Activated T-cell treated with anti-CD3 and anti-CD28 coated beads, Interleukin-2, amount 50 U/mL, for 1 hour (primary cell): ENCODE measurements at regions not wholly inside any gene's neighbourhood (a gene's known extent, or its start where the extent isn't known, plus 50 kb on each side); places are given as distances from the start of the nearest gene placed in this dataset.
A peak's percentile ranks its signal among the peaks of the same experiment; 100 is the strongest.

Experiments
- DNase-seq: peaks from one replicate; pipeline ENCODE4 v3.0.0-alpha.2; 2020

DNA sequence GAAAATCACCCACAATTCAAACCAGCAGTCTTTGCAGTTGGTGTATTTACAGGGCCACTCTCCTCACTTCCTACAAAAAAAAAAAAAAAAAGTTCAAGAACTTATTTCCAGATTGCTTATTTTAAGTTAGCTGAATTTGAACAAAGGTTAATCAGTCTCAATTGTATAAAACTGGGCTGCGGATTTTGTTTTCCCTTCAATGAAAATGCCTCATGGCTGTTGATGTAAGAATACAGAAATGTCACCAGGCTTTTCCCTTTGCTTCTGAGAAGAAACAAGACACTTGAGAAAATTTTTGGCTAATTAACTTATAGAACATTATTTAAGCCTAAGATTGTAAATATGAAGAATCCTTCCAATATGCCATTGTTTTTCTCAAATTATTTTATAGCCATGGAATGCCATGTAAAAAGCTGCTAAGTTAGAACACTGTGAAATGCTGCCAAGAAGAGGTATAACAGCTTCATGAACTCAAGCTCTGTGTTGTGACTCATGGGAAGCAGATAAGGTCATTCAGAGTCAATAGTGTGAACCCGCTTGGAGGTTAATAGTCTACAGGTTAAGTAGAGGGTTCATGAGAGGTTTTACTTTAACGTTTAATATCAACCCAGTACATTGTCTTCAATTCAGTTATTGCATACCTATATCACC is 84.3 kb upstream of the ABI3BP start:
- DNase-seq = no peak

DNA sequence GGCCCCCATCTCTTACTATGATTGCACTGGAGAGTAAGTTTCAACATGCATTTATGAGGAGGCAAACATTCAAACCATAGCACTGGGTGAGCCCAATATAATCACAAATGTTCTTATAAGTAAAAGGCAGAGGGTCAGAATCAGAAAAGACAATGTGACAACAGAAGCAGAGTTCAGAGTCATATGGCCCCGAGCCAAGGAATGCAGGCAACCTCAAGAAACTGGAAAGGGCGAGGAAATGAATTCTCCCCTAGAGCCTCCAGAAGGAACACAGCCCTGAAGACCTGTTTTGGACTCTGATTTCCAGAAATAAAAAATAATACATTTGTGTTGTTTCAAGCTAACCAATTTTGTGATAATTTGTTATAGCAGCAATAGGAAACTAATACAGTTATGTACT is 81.3 kb upstream of the ABI3BP start:
- no peak for DNase-seq

DNA sequence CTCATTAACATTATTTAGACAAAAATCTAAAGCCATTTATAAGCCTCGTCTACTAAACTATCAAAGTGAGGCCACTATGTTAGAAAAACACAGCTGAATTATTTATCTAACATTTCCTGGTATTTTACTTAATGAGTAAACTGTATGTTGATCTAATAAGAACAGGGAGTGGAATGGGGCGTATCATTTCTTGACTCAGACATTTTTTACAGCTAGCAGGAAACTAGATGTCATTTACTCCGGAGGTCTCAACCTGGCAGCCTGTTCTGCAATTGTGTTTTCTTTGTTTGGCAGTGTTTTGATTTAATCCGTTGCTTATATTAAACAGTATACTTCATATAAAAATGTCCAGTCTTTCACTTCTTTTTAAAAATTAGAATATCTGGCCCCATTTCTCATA is 79.1 kb upstream of the ABI3BP start:
- DNase-seq = no peak

DNA sequence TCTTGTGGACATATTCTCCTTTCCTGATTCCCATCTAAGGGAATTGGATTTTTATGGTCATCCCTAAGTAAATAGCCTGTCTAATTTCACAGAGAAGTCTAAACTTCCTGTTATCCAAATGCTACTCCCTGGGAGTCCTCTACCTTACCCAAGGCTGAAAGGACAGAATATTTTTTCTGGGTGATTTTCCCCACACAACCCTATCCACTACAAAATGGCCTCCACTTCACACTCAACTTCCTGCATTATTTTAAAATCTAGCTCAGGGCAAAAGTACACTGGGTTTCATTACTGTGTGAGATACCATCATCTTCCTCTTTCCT is 77.5 kb upstream of the ABI3BP start:
- DNase-seq = no peak

DNA sequence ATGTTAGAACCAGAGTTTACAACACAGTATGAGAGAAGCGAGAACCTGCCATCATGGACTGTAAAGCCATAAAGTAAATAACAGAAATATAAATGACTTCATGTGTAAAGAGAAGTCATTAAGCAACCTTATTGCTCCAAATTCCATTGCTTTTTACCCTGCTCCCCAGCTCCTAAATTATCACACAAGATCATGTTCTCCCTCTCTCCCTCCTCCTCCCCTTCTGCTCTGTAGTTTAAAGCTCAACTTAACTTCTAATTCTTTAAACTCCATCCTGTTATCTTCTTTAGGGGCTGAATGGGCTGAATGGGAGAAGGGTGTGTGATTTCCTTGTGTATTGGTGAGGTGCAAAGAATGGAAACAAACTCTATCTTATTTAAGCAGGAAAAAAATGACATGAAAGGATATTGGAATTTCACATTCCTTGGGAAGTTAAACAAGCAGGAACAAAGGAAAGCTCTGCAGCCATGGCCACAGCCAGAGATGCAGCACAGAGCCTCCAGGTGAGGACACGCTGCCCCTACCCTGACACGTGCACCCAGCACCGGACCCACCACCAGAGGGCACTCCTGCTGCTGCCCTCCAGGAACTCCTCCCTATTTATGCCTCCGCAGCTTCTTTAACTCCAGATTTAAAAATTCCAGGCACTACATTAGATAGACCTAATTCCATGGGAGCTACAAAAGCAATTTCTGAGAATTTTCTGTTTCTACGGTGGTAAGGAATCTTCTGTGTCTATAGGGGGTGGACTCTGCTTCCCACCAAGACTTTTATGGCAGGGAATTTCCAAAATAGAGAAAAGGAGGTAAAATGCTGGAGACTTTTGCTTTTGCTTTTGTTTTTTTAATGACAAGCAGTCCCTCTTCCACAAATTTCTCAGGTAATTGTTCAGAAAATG is 76.9 kb upstream of the ABI3BP start:
- peak; percentile 52 for DNase-seq

DNA sequence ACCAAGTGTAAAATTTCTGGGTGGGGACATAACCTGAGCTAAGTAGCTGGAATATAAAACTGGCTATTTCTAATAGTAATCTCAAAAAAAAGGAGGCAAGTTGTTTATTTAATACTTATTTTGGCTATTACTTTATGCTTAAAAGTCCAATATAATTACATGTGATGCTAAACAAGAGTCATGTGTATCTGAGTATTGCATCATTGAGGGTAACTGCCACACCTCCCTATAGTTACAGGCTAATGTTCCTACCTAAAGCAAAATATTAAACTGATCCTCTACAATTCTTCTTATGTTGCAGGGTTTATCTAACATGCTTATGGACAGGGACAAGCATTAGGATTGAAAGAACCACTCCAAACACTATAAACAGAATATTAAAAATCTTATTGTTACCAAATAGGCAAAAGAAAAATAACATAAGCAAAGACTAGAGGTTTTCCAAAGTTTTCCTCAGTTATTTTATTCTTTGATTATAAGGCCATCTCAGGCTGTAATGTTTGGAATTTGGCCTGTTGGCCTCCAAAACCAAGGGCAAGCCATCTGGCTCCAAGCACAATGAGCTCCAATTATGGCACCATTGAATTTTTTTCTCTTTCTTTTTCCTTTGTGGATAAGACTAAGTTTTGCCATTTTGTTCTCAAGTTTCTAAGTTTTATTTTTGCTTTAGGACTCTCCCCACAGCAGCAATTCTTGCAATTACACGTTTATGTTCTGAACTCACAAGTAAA is 75.8 kb upstream of the ABI3BP start:
- DNase-seq = no peak

DNA sequence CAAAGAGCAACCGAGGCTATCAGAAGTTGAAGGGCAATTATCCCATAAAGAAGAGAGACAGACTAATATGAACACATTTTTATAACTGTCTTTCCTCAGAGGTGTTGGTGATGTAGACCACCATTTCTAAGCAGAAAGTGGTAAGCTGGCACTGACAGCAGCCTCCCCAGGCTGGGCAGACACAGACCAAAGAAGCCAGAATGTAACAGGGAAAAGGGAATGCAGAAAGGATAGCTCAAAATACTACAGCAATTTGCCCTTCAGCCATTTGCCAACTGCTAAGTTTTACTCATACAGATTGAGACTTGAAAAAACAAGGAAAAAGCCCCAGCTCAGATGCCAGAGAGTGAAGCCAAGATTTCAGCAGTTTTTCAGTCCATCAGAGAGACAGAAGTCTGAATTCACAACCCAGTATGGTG is 73.5 kb upstream of the ABI3BP start:
- DNase-seq = no peak

DNA sequence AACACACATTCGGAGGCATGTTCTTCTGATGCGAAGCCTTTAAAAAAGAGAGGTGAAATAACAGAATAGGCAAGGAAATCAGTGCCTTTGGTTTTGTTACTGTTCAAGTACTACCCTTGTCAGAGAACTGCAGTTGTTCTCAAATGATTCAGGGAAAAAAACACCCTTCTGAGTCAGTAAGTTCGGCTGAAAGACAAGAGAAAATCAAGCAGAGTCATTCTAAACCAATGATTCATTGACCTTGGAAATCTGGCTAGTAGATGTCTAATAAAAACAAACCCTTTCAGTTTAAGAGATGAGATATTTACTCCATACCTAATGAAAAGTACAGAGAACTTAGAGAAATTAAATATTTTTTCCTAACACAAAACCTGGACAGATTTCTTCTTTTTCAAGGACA is 72.7 kb upstream of the ABI3BP start:
- no peak for DNase-seq

DNA sequence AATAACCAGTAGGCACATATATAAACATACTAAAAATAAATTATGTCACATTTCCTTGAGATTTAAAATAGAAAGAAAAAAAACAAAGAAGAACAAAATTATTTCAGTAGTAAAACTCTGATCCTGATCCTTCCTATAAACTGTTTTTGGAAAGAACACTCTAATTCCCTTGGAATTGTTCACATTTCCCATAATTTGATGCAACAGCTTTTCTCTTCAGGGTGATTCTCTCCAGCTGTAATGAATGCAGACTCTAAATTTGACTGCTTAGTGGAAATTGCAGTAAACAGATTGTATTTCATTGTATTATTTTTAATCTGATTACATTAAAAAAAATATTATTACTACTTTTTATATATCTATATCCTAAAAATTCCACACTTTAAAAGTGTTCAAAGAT is 70.2 kb upstream of the ABI3BP start:
- DNase-seq = no peak

DNA sequence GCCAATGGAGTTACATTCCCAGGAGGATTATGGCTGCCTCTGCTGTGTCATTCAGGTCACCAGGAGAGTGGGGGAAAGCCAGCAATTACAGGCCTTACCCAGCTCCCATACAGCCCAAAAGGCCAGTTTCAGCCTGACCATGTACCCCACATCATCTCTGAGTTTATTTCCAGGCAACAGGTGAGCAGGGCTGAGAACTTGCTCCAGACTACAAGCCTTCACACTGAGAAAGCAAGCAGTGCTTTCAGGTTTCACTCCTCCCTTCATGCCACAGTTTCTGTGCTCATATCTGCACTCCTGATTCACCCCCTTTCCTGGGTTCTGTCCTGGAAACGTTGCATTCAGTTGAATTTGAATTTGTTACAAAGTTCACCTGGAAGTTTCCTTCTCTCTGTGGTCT is 68.1 kb upstream of the ABI3BP start:
- DNase-seq = no peak

DNA sequence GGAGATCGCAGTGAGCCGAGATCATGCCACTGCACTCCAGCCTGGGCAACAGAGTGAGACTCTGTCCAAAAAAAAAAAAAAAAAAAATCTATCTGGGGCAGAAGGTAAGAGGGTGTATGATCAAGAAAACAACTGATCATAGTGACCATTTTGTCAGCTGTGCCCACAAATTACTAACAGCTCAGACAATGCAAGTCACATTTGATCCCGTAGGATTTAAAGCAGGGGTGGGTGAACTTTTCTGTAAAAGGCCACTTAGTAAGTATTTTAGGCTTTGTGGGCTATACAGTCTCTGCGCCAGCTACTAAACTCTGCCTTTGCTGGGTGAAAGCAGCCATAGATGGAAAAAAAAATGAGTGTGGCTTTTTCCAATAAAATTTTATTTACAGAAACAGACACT is 57.6 kb upstream of the ABI3BP start:
- no peak for DNase-seq

DNA sequence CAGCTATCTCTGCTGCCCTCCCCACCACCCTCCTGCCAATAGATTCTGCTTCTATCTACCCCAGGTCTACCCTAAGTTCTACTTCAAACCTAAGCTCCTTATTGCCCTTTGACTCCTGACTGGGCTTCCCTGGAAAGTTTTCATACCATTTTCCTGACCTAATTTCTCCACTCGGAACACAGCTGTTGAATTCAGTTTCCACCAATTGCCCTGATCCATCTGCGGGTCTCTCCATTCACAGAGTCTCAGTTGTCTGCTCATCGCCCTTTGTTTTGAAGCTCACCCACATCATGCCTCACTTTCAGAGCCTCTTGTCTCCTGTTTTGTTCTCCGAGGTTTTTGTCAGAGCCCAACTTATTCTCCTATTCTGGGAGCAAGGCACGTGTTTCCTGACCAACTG is 56.8 kb upstream of the ABI3BP start:
- no peak for DNase-seq

DNA sequence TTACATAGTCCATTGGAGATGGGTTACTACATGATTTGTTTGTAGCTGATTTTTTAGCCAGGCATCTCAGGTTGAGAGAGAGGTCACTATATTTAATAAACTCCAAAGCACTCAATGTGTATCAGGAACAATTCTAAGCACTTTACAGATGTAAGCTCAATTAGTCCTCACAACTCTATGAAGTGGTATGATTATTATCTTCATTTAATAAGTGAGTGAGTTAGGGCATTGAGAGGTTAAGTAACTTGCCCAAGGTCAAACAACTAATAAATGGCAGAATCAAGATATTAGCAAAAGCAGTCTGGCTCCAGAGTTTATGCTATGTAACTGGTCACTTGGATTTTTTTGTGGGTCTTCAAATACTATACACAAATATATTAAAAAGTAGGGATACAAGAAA is 56.3 kb upstream of the ABI3BP start:
- no peak for DNase-seq

DNA sequence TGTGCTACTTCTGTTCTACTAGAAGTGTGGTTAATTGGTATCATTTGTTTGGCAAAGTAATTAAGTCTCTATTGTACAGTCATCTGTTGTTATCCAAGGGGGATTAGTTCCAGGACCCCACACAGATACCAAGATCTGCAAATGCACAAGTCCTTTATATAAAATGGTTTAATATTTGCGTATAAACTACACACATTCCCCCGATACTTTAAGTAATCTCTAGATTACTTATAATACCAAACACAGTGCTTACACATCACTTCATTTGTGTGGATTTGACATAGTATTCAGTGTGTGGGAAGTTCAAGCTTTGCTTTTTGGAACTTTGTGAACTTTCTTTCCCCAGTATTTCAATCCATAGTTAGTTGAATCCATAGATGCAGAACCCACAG is 50.5 kb upstream of the ABI3BP start:
- no peak for DNase-seq

DNA sequence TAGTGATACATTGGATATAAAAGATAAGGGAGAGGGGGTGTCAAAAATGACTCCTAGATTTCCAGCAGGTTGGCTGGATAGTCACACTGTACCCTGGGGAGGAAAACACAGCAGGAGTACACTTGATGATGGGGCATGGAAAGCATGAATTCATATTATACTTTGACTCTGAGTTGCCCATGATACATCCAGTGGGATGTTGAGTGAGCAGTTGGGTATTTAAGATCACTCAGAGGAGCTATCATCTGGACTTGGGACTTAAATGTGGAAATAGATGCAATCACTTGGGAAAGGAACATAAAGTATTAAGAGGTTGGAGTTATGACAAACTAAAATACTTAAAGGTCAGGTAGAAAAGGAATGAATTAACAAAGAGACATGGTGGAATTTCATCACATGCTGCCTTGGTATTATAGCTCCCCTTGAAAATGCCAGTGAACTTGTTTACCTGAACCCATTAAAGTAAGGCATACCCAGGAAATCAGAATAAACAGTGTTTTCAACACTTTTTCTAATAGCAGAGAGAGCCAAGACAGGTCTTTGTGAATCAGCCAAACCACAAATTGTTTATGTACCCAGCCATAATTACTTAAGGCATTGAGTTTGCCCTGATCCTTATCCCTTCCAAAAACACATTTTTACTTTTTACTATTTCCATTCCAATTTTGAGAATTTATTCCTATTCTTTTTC is 49.9 kb upstream of the ABI3BP start:
- no peak for DNase-seq
